ENCODE measurements at regions not wholly inside any gene's neighbourhood (a gene's known extent, or its start where the extent isn't known, plus 50 kb on each side); places are given as distances from the start of the nearest gene placed in this dataset.

- TF ChIP-seq CTCF (IDR thresholded peaks at IDR 0.05) (no peak), POLR2A (IDR thresholded peaks at IDR 0.05) (no peak)
Observed at GRCh38 chr11:70845591-70846041, 406.8 kb downstream of the SHANK2 start.

Data from thyroid gland (tissue), 4 donors.